GM18498 (cell line): ENCODE measurements at regions not wholly inside any gene's neighbourhood (a gene's known extent, or its start where the extent isn't known, plus 50 kb on each side); places are given as distances from the start of the nearest gene placed in this dataset.
"Not testable (repeated sequence)": the region's sequence is repeated elsewhere in the genome, so short reads cannot be mapped to it uniquely, and the experiment has no call there.

Experiments
- ATAC-seq: cut with Tn5 transposase; IDR thresholded peaks from one replicate; pipeline ENCODE4 v1.9.1; 2021; ENCODE audit warnings: mild to moderate bottlenecking, moderate library complexity; ENCODE audit not compliant: unreplicated experiment

DNA sequence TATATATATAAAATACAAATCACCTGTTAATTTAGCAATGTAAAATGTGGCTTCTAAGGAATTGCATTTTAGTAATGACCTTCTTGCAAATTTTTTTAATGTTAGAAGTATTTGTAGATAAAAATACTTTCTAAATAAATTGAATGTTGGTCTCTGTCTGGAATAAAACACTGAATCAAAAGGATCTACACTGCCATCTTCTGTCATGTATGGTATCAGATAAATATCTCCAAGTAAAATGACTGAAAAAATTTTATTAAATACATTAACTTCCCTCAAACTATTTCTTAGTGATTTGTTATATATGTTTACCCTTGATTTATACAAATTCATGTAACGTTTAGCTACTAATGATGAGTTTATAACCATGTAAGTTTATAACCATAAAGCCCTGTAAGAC, 2029.3 kb downstream of the MRPL39 start:
- no peak for ATAC-seq

DNA sequence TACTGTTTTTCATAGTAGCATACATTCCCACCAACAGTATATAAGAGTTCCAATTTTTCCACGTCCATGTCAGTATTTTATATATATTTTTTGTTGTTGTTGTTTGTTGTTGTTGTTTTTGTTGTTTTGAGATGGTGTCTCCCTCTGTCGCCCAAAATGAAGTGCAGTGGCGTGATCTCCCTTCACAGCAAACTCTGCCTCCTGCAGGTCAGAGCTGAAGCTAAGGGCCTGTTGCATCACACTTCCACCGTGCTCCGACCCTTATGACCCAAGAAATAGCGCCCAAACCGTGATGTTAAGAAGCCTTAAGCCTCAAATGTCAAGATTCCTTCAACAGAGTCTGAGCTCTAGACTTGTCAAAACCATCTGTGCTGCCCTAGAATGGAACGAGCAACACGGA, 2032.3 kb downstream of the MRPL39 start:
- ATAC-seq, result no peak

DNA sequence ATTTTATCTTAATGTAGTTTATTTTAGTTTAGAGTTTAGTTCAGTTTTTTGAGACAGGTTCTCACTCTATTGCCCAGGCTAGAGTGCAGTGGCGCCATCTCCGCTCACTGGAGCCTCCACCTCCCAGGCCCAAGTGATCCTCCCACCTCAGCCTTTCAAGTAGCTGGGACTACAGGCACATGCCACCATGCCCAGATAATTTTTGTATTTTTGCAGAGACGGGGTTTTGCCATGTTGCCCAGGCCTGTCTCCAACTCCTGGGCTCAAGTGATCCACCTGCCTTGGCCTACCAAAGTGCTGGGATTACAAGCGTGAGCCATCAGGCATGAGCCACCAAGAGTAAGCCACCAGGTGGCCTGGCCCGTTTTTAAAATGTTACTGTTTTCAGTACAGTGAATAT, 2058.4 kb downstream of the MRPL39 start:
- ATAC-seq, result not testable (repeated sequence)

DNA sequence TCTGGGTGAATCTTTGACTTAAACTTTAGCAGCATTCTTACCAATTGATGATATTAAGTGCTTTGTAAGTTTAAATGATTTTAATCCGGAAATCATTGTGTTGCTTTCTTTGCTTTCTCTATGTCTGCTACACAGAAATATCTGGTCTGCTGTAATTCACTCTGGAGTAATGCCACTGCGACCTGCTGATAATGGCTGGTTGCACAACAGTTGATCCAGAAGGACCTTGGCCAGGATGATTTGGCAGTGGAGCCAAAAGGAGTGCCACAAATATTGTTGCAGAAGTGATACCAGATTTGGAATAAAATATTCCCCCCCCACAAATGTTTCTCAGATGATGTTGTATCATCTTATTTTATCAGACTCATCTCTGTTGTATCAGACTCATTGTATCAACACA, 2063.9 kb downstream of the MRPL39 start:
- ATAC-seq, result no peak

DNA sequence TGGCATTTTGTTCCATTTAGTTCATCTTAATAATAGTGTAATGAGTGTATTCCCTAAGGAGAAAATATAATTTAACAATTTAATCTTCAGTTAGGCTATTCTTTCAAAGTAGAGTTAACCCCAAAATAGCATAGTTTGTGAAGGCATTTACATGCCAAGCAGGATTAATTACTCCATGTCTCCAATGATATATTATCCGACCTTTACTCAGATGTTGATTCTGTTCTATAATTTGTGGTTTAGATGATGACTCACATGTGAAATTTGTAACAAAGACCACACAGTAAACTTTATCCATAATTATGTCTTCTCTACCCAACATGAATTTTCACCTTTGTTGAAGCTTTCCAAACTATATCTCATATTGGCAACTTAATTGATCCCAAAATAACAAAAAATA, 2065.2 kb downstream of the MRPL39 start:
- ATAC-seq, result no peak

- no peak for ATAC-seq
Measured at GRCh38 chr21:23541571-23541970, 2065.7 kb downstream of the MRPL39 start.

GRCh38 chr21:23534850-23535249, 2072.4 kb downstream of the MRPL39 start:
- no peak for ATAC-seq

DNA sequence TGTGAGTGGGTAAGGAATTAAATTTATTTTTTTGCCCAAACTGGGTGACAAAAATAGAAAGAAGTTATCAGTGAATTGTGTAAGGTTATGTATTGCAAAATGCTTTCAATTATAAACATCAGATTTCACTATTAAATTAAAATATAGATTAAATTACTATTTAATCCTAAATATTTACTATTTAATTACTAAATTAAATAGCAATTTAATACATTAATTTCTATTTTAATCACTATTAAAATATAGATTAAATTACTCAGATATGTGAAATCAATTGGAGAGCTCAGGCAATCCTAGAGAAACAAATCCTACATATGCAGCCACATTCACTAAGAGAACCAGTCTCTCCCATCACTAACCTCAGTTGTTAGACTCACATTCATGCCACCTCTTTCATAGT, 2075.8 kb downstream of the MRPL39 start:
- no peak for ATAC-seq

DNA sequence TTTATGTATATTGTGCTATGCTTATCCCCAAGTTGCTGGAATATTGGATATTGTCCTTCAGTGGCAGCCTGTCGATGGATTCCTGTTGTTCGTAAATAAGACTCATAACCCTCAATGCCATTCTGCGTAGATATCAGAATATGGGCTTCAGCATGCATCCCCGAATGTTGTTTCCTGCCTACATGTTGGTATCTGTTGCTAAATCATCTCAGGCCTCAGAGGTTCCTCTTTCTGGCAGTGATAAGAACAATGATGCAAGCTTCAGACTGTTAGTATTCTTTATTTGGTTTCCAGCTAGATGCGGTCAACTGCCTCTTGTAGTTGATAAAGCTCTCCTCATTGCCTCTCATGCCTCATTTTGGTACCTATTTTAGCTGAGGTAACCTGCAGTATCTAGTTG, 2082.6 kb downstream of the MRPL39 start:
- no peak for ATAC-seq

GRCh38 chr21:23522751-23523150, 2084.5 kb downstream of the MRPL39 start:
- no peak for ATAC-seq

DNA sequence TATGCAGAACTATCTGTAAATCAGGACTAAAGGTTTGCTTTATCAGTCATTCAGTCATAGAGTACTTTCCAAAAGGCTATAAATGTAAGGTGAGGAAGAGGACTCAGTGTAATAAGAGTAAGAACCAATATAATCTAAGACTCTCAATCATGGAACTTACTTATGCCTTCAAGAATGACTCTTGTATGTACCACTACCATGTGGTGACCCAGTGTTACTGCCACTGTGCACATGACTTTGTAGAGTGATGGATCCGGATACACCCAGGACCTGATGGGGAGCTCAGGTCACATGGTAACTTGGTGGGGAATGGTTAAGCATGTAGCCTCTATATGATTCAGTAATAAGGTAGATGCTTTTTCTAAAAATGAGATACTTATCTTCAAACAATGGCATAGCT, 2099.8 kb downstream of the MRPL39 start:
- no peak for ATAC-seq

GRCh38 chr21:23496729-23497128, 2110.6 kb downstream of the MRPL39 start:
- ATAC-seq, result peak; percentile 92

DNA sequence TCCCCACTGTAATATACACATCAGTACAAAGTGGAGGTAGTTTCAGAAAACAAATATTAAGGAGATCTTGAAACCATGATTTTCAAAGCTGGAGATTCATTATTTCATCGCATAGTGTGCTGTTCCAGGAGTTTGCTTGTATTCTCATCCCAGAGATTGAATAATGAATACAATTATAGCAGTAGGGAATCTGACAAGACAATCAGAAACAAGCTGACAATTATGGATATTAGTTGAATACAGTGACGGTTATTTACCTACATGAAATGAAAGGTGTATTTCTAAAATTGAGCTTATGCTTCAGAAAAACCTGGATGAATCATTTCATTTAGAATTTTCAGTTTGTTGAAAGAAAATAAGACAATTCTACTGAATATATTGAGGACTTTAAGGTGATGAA, 2119.0 kb downstream of the MRPL39 start:
- no peak for ATAC-seq

- ATAC-seq, result no peak
Measured at GRCh38 chr21:23480591-23481270, 2126.6 kb downstream of the MRPL39 start.

DNA sequence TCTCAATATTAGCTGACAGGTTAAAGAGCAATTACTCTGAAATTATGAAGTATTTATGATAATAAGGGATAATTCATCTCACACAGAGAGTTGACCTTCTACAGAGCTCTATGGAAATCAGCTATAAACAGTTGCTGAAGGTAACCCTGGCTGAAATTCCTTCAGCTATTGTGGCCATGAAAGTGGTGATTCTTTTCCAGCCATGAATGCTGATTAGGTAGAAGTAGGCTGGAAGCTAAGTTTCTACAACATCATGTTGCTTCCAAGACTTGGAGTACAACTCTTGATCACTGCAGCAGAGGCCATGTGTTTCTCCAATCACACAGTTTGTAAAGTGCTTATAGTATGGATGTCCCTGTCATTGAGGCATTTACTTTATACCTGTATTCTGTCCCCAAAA, 2128.9 kb downstream of the MRPL39 start:
- ATAC-seq, result no peak

- no peak for ATAC-seq
Measured at GRCh38 chr21:23475281-23476219, 2131.7 kb downstream of the MRPL39 start.

GRCh38 chr21:23471877-23472276, 2135.4 kb downstream of the MRPL39 start:
- ATAC-seq, result peak; percentile 89

DNA sequence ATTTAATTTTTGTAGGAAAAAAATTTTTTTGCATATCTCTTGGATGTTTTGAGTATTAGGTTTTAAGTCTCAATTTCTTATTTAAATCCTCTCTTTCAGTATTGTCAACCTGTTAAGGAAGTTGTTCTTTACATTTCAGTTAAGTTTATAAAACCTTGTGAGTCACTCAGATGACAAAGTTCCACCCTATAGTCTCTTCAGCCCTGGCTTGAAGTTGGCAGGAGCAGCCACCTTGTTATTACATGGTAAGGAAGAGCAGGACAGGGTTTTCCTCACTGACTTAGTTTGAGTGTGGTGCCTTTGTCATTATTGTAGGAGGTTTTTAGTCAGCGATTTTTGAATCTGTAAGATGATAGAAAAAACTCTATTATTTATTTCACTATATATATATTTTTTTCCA, 2143.9 kb downstream of the MRPL39 start:
- ATAC-seq, result no peak

DNA sequence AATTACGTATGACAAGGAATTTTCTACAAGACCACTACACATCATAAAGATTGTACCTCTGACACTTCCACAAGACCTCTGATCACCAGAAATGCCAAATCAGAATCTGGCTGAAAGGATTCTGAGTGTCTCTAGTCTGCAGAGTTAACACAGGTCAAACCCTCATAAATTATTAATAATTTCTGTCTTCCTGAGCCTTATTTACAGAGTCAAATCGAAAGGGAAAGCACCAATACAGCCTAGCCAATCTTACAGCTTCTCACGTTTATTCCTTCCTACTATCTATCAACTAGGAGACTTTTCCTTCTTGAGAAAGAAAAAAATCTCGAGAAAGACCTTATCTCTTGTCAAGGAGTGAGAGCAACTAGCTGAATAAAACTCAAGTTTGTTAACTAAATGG, 2151.6 kb downstream of the MRPL39 start:
- ATAC-seq, result peak; percentile 57

DNA sequence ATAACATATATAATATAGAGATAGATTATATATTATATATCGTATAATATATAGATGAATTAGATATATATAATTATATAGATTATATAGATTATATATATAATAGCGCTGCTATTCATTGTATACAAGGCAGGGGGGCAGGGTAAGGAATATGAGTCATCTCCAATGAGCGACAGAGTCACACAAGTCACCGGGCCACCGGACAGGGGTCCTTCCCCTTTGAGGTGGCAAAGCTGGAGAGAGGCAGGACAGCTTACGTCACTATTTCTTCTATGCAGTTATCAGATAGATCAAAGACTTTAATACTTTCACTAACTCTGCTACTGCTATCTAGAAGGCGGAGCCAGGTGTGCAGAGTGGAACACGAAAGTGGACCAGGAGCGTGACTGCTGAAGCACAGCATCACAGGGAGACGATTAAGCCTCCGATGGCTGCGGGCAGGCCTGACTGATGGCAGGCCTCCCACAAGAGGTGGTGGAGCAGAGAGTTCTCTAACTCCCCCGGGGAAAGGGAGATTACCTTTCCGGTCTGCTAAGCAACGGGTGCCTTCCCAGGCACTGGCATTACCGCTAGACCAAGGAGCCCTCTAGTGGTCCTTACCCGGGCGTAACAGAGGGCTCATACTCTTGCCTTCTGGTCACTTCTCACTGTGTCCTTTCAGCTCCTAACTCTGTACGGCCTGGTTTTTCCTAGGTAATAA, 2154.7 kb downstream of the MRPL39 start:
- peak; percentile 79 for ATAC-seq

- ATAC-seq, result no peak
Measured at GRCh38 chr21:23445307-23445706, 2162.0 kb downstream of the MRPL39 start.

DNA sequence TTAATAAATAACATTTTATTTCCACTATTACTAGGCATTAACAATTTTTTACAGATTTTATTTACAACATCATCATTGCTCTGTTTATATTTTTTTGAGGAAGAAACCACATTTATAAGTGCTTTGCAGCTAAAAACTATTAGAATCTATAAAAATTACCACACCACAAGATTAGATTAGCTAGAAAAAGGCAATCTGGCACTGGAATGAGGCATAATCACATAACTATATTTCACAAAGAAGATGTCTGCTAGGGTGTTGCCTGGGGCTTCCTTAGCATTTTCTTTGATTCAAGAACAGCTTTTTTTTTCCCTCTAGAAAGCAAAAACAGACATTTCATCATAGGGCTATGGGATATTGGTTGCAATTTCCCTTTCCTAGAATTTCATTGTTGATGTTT, 2169.2 kb downstream of the MRPL39 start:
- ATAC-seq, result no peak
